SK-N-SH (cell line): ENCODE measurements at regions not wholly inside any gene's neighbourhood (a gene's known extent, or its start where the extent isn't known, plus 50 kb on each side); places are given as distances from the start of the nearest gene placed in this dataset.

Experiments
- CTCF ChIA-PET: fragments of 300-600, 350-600 bp; formaldehyde crosslinking; extraction: SDS; loops from one replicate; lab custom pipeline; 2021; lab: Yijun Ruan, JAX
- POLR2A ChIA-PET: fragments of 350-600 bp; sonication (Branson Sonifier 250); formaldehyde crosslinking; extraction: SDS; loops from one replicate; lab custom pipeline; 2020; ENCODE audit warnings: antibody characterized with exemption, inconsistent platforms; lab: Yijun Ruan, JAX
- DNase-seq: peaks from one replicate; pipeline ENCODE4 v3.0.0; 2012
- H2AFZ ChIP-seq: fragments of 200-600 bp; sonication (generic); 2 replicates; pipeline ENCODE4 v1.8.1; 2016; ENCODE audit warnings: antibody characterized with exemption, mild to moderate bottlenecking, low read depth
- H3F3A ChIP-seq: fragments of 200-600 bp; sonication (generic); replicated peaks from 2 replicates; pipeline ENCODE3; 2016; ENCODE audit warnings: antibody characterized with exemption, mild to moderate bottlenecking; ENCODE audit not compliant: insufficient read depth
- H3K27ac ChIP-seq, 2 experiments: fragments of 200-500 bp in 1 of 2; fragments of 200-600 bp in 1 of 2; sonication (Bioruptor generic) in 1 of 2; sonication (generic), shearing (Covaris generic) in 1 of 2; 2 replicates each; pipeline versions ENCODE4 v1.5.1 to v1.6.1; 2014 to 2016; ENCODE audit warnings: low read depth in 2 of 2, inconsistent platforms in 1 of 2, low read length in 1 of 2, mild to moderate bottlenecking in 1 of 2, mixed read lengths in 1 of 2
- H3K27me3 ChIP-seq: fragments of 200-600 bp; sonication (generic), shearing (Covaris generic); 2 replicates; pipeline ENCODE4 v1.6.1; 2016; ENCODE audit warnings: mixed run types; ENCODE audit not compliant: insufficient read depth
- H3K36me3 ChIP-seq, 2 experiments: fragments of 200-500 bp in 1 of 2; fragments of 200-600 bp in 1 of 2; sonication (Bioruptor generic) in 1 of 2; sonication (generic) in 1 of 2; replicated peaks in 1 of 2; 2 replicates each; pipeline versions ENCODE3 to v1.5.1; 2014 to 2016; ENCODE audit warnings: low read length in 1 of 2, mild to moderate bottlenecking in 1 of 2; ENCODE audit not compliant: insufficient read depth in 2 of 2, control insufficient read depth in 1 of 2
- H3K4me1 ChIP-seq, 2 experiments: fragments of 200-500 bp in 1 of 2; fragments of 200-600 bp in 1 of 2; sonication (Bioruptor generic) in 1 of 2; sonication (generic), shearing (Covaris generic) in 1 of 2; 2 replicates each; pipeline versions ENCODE4 v1.5.1 to v1.6.1; 2014 to 2016; ENCODE audit warnings: low read depth in 1 of 2, low read length in 1 of 2, mixed run types in 1 of 2; ENCODE audit not compliant: insufficient read depth in 2 of 2, control insufficient read depth in 1 of 2
- H3K4me2 ChIP-seq: fragments of 200-600 bp; sonication (generic), shearing (Covaris generic); 2 replicates; pipeline ENCODE4 v1.6.1; 2017; ENCODE audit warnings: mixed run types
- H3K4me3 ChIP-seq, 2 experiments: fragments of 200-500 bp in 1 of 2; fragments of 200-600 bp in 1 of 2; sonication (Bioruptor generic) in 1 of 2; sonication (generic), shearing (Covaris generic) in 1 of 2; 2 replicates each; pipeline versions ENCODE4 v1.5.1 to v1.8.1; 2014 to 2016; ENCODE audit warnings: low read depth in 2 of 2, inconsistent platforms in 1 of 2, low read length in 1 of 2, mild to moderate bottlenecking in 1 of 2, mixed read lengths in 1 of 2, moderate library complexity in 1 of 2
- H3K79me2 ChIP-seq: fragments of 200-600 bp; sonication (generic); 2 replicates; pipeline ENCODE4 v1.8.1; 2017; ENCODE audit warnings: mild to moderate bottlenecking; ENCODE audit not compliant: insufficient read depth
- H3K9ac ChIP-seq: fragments of 200-600 bp; sonication (generic); 2 replicates; pipeline ENCODE4 v1.6.1; 2017; ENCODE audit warnings: mixed run types
- H3K9me2 ChIP-seq: fragments of 200-600 bp; sonication (generic); 2 replicates; pipeline ENCODE4 v1.6.1; 2017; ENCODE audit warnings: mixed run types
- H3K9me3 ChIP-seq: fragments of 200-600 bp; sonication (generic); 2 replicates; pipeline ENCODE4 v1.6.1; 2017; ENCODE audit warnings: mixed run types, mild to moderate bottlenecking, moderate library complexity
- H4K20me1 ChIP-seq: fragments of 200-600 bp; sonication (generic); 2 replicates; pipeline ENCODE4 v1.6.1; 2017; ENCODE audit warnings: mild to moderate bottlenecking, mixed run types; ENCODE audit not compliant: insufficient read depth
- ELF1 ChIP-seq: IDR thresholded peaks from 2 replicates; pipeline ENCODE4 v1.4.0; 2012
- EZH2phosphoT487 ChIP-seq: fragments of 200-600 bp; sonication (generic); IDR thresholded peaks from 2 replicates; pipeline ENCODE4 v1.6.1; 2017; ENCODE audit warnings: low read depth, mixed run types, mild to moderate bottlenecking, antibody characterized with exemption, moderate library complexity, borderline replicate concordance
- FOSL2 ChIP-seq: IDR thresholded peaks from 2 replicates; pipeline ENCODE4 v1.4.0; 2012; ENCODE audit warnings: low read depth, mild to moderate bottlenecking, moderate library complexity, borderline replicate concordance
- FOXJ3 ChIP-seq: sonication (generic); formaldehyde crosslinking; IDR thresholded peaks from 2 replicates; pipeline ENCODE4 v1.5.1; 2020; ENCODE audit warnings: mild to moderate bottlenecking, missing genetic modification reagents
- GABPA ChIP-seq: IDR thresholded peaks from 2 replicates; pipeline ENCODE4 v1.4.0; 2012; ENCODE audit warnings: low read depth, mild to moderate bottlenecking
- JUND ChIP-seq: IDR thresholded peaks from 2 replicates; pipeline ENCODE4 v1.4.0; 2012
- RXRA ChIP-seq: IDR thresholded peaks from 2 replicates; pipeline ENCODE4 v1.4.0; 2012; ENCODE audit warnings: low read depth, mild to moderate bottlenecking, borderline replicate concordance
- TEAD4 ChIP-seq: IDR thresholded peaks from 2 replicates; pipeline ENCODE4 v1.4.0; 2012; ENCODE audit warnings: mild to moderate bottlenecking, borderline replicate concordance; ENCODE audit not compliant: insufficient read depth
- WGBS: methylation state at CpG from one replicate; pipeline ENCODE4 v1.1.6; 2017; ENCODE audit warnings: low lambda C conversion rate; 5-methylcytosine and 5-hydroxymethylcytosine counted together
- TF ChIP-seq, protein P1 (sequence below): IDR thresholded peaks from 2 replicates; pipeline ENCODE4; 2012
- TF ChIP-seq, protein P2 (sequence below): IDR thresholded peaks from 2 replicates; pipeline ENCODE4 v1.4.0; 2012; ENCODE audit warnings: low read depth, borderline replicate concordance
- TF ChIP-seq, protein P3 (sequence below): fragments of 150-350 bp; IDR thresholded peaks from 2 replicates; pipeline ENCODE4 v1.6.1; 2017; ENCODE audit warnings: antibody characterized with exemption, low read length, low read depth, borderline replicate concordance
- TF ChIP-seq, protein P4 (sequence below): IDR thresholded peaks from 2 replicates; pipeline ENCODE4 v1.4.0; 2012; ENCODE audit warnings: low read depth
- TF ChIP-seq, protein P5 (sequence below): fragments of 150-350 bp; IDR thresholded peaks from 2 replicates; pipeline ENCODE4 v1.6.1; 2016; ENCODE audit warnings: mild to moderate bottlenecking, low read depth, low read length
- TF ChIP-seq, protein P6 (sequence below): fragments of 200-600 bp; sonication (generic); IDR thresholded peaks from 2 replicates; pipeline ENCODE4 v1.6.1; 2017; ENCODE audit warnings: antibody characterized with exemption, mild to moderate bottlenecking, moderate library complexity

DNA sequence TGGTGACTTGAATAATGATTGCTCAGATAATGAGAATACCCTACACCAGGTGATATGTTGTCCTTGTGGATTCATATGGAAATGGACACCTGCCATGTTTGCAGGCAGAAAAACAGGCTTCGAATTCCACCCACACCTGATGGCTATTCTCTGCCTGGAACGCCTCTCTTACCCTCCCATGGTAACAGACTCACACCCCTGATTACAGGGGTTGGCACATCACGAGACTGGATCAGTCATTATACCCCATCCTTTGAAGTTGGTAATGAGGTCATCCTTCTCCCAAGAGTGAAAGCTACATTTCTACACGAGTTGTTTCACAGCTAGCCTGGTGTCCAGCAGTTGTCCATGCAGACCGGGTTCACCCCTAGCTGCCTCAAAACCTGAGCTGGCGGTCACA, 71.4 kb upstream of the MBOAT2 start (continued):
- TF ChIP-seq, protein P1, sequence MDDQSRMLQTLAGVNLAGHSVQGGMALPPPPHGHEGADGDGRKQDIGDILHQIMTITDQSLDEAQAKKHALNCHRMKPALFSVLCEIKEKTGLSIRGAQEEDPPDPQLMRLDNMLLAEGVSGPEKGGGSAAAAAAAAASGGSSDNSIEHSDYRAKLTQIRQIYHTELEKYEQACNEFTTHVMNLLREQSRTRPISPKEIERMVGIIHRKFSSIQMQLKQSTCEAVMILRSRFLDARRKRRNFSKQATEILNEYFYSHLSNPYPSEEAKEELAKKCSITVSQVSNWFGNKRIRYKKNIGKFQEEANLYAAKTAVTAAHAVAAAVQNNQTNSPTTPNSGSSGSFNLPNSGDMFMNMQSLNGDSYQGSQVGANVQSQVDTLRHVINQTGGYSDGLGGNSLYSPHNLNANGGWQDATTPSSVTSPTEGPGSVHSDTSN = no peak
- no peak for TF ChIP-seq FOXJ3 (CRISPR knock-in tag)
- TF ChIP-seq, protein P2, sequence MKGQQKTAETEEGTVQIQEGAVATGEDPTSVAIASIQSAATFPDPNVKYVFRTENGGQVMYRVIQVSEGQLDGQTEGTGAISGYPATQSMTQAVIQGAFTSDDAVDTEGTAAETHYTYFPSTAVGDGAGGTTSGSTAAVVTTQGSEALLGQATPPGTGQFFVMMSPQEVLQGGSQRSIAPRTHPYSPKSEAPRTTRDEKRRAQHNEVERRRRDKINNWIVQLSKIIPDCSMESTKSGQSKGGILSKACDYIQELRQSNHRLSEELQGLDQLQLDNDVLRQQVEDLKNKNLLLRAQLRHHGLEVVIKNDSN = no peak

DNA sequence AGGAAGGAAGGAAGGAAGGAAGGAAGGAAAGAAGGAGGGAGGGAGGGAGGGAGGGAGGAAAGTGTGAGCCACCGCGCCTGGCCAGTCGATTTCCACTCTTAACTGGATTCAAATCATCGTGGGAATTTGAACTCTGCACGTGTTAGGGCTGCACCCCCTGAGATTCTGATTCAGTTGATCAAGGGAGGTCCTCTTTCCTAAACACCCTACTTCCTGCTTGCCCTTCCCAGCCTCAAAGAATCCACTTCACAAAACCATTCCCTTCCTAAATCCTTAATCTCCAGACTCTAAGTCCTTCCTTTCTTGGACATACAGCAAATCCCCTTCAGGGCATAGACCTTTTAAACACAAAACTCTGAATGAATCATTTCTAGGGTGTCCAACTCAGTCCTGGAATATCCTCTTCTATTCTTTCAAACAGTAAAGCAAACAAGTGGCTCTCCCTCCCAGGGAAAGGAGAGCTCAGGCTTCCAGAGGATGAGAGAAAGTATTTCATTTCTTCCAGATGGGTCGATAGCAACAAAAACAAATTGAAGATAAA, 68.2 kb upstream of the MBOAT2 start:
- no peak for DNase-seq
- Histone ChIP-seq H3K79me2 (no peaks in the 10 kb centered on the region), H3K4me3 (no peak overlapping the region), H4K20me1 (no peaks in the 10 kb centered on the region), H3K9ac (no peak overlapping the region), H2AFZ (no peak overlapping the region), H3K4me1 (no peaks in the 10 kb centered on the region; a peak in 1 of 4 replicates), H3F3A (peaks cover 3% of the 10 kb centered on the region), H3K27ac (no peak overlapping the region), H3K9me3 (no peaks in the 10 kb centered on the region), H3K27me3 (no peaks in the 10 kb centered on the region), H3K36me3 (no peaks in the 10 kb centered on the region), H3K4me2 (no peak overlapping the region), H3K9me2 (no peaks in the 10 kb centered on the region)
- 84% methylated on average over 6 of the region's 6 CpGs for WGBS
- TF ChIP-seq ELF1 = no peak
- TF ChIP-seq JUND = no peak
- no peak for TF ChIP-seq TEAD4
- TF ChIP-seq, protein P3, sequence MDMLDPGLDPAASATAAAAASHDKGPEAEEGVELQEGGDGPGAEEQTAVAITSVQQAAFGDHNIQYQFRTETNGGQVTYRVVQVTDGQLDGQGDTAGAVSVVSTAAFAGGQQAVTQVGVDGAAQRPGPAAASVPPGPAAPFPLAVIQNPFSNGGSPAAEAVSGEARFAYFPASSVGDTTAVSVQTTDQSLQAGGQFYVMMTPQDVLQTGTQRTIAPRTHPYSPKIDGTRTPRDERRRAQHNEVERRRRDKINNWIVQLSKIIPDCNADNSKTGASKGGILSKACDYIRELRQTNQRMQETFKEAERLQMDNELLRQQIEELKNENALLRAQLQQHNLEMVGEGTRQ = no peak
- ChIA-PET POLR2A (no interaction called here), CTCF (interaction anchor here (1.1 to 1.4 kb wide), 3 partner anchors 17 to 199 kb away, joined by 3 to 4 read pairs (median 3); no protein-coding TSS in a partner anchor)

DNA sequence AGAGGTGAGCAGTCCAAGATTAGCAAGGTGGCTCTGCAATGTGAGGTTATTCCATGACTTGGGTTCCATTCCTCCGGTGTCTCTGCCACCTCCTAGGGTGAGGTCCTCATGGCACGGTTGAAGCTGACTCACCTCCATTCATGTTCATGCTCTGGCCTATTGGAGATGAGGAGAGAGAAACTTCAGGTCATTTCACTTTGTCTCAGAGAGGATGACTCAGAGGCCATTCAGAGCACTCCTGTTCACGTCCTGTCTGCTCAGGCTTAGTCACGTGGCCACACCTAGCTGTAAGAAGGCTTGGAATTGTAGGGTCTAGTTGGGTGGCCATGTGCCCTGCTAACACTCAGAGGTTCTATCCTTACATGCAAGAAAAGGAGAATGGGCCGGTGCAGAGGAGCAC, 67.5 kb upstream of the MBOAT2 start:
- H3K79me2 ChIP-seq = no peaks in the 10 kb centered on the region
- H3K9ac ChIP-seq = no peak overlapping the region
- ChIA-PET POLR2A (no interaction called here), CTCF (interaction anchor here (0.9 to 1.1 kb wide), 2 partner anchors 18 to 112 kb away, joined by 3 read pairs; no protein-coding TSS in a partner anchor)
- peak overlapping the region; percentile 12; the same call in 1 of the 2 replicates for H2AFZ ChIP-seq
- H3K9me2 ChIP-seq = no peaks in the 10 kb centered on the region
- WGBS = 29% methylated on average over 5 of the region's 5 CpGs
- no peaks in the 10 kb centered on the region for H3K36me3 ChIP-seq
- no peaks in the 10 kb centered on the region for H3K9me3 ChIP-seq
- H3K4me3 ChIP-seq = no peak overlapping the region
- no peak overlapping the region for H3K27ac ChIP-seq
- H3K4me2 ChIP-seq = no peak overlapping the region
- H4K20me1 ChIP-seq = no peaks in the 10 kb centered on the region
- TF ChIP-seq, protein P4, sequence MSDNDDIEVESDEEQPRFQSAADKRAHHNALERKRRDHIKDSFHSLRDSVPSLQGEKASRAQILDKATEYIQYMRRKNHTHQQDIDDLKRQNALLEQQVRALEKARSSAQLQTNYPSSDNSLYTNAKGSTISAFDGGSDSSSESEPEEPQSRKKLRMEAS = 0 out of 2 replicates have a peak, but pooled peaks have one; percentile 65
- TF ChIP-seq, protein P5, sequence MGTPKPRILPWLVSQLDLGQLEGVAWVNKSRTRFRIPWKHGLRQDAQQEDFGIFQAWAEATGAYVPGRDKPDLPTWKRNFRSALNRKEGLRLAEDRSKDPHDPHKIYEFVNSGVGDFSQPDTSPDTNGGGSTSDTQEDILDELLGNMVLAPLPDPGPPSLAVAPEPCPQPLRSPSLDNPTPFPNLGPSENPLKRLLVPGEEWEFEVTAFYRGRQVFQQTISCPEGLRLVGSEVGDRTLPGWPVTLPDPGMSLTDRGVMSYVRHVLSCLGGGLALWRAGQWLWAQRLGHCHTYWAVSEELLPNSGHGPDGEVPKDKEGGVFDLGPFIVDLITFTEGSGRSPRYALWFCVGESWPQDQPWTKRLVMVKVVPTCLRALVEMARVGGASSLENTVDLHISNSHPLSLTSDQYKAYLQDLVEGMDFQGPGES = no peak
- TF ChIP-seq FOSL2 (peak; percentile 81), RXRA (0 out of 2 replicates have a peak, but pooled peaks have one; percentile 17), JUND (0 out of 2 replicates have a peak, but pooled peaks have one; percentile 7), EZH2phosphoT487 (no peak), GABPA (no peak)
- TF ChIP-seq, protein P6, sequence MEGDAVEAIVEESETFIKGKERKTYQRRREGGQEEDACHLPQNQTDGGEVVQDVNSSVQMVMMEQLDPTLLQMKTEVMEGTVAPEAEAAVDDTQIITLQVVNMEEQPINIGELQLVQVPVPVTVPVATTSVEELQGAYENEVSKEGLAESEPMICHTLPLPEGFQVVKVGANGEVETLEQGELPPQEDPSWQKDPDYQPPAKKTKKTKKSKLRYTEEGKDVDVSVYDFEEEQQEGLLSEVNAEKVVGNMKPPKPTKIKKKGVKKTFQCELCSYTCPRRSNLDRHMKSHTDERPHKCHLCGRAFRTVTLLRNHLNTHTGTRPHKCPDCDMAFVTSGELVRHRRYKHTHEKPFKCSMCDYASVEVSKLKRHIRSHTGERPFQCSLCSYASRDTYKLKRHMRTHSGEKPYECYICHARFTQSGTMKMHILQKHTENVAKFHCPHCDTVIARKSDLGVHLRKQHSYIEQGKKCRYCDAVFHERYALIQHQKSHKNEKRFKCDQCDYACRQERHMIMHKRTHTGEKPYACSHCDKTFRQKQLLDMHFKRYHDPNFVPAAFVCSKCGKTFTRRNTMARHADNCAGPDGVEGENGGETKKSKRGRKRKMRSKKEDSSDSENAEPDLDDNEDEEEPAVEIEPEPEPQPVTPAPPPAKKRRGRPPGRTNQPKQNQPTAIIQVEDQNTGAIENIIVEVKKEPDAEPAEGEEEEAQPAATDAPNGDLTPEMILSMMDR = no peak
- TF ChIP-seq, protein P2 = peak; percentile 85
- TF ChIP-seq, protein P1 = no peak
- H3K4me1 ChIP-seq = no peaks in the 10 kb centered on the region; a peak in 1 of 4 replicates
- H3F3A ChIP-seq = peaks cover 3% of the 10 kb centered on the region
- H3K27me3 ChIP-seq = no peaks in the 10 kb centered on the region
- no peak for DNase-seq
